OCI-LY3 (cell line): ENCODE measurements at regions not wholly inside any gene's neighbourhood (a gene's known extent, or its start where the extent isn't known, plus 50 kb on each side); places are given as distances from the start of the nearest gene placed in this dataset.
"Not testable (repeated sequence)": the region's sequence is repeated elsewhere in the genome, so short reads cannot be mapped to it uniquely, and the experiment has no call there.

Experiments
- EZH2phosphoT487 ChIP-seq: fragments of 200-600 bp; shearing (Covaris generic); IDR thresholded peaks from 2 replicates; pipeline ENCODE4 v1.6.1; 2018; ENCODE audit warnings: antibody characterized with exemption, mixed run types, low read depth
- TF ChIP-seq, protein P1 (sequence below): fragments of 200-600, 300-600 bp; sonication (generic); IDR thresholded peaks from 2 replicates; pipeline ENCODE4 v1.5.1; 2014; ENCODE audit warnings: antibody characterized with exemption, low read length, low read depth

DNA sequence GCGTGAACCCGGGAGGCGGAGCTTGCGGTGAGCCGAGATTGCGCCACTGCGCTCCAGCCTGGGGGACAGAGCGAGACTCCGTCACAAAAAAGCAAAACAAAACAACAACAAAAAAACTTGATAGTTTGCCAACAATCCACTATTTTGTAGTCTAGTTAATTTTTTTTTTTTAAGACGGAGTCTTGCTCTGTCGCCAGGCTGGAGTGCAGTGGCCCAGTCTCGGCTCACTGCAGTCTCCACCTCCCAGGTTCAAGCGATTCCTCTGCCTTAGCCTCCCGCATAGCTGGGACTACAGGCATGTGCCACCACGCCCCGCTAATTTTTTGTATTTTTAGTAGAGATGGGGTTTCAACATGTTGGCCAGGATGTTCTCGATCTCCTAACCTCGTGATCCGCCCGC is 71.2 kb upstream of the ACBD5 start:
- TF ChIP-seq, protein P1, sequence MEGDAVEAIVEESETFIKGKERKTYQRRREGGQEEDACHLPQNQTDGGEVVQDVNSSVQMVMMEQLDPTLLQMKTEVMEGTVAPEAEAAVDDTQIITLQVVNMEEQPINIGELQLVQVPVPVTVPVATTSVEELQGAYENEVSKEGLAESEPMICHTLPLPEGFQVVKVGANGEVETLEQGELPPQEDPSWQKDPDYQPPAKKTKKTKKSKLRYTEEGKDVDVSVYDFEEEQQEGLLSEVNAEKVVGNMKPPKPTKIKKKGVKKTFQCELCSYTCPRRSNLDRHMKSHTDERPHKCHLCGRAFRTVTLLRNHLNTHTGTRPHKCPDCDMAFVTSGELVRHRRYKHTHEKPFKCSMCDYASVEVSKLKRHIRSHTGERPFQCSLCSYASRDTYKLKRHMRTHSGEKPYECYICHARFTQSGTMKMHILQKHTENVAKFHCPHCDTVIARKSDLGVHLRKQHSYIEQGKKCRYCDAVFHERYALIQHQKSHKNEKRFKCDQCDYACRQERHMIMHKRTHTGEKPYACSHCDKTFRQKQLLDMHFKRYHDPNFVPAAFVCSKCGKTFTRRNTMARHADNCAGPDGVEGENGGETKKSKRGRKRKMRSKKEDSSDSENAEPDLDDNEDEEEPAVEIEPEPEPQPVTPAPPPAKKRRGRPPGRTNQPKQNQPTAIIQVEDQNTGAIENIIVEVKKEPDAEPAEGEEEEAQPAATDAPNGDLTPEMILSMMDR, result not testable (repeated sequence)
- not testable (repeated sequence) for TF ChIP-seq EZH2phosphoT487
